ENCODE measurements at regions not wholly inside any gene's neighbourhood (a gene's known extent, or its start where the extent isn't known, plus 50 kb on each side); places are given as distances from the start of the nearest gene placed in this dataset.

DNA sequence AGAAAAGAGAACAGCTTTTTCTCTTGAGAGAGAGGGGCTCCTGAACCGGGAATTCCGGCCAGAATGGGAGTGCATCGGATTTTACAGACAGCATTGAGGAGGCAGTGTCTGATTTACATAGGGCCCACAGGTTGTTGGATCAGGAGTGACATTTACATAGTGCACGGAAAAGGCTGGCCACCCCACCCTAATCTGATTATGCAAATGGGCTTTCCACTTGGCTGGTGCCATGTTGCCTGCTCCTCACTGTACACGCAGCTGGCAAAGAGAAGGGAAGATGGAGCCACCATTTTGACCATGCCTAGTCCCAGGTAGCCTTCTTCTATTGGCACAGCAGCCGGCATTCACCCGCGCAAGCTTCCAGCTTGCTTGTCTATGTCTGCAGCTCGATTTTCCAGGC lies 77.5 kb upstream of the FAM171A1 start:
- TF ChIP-seq DNMT1 (CRISPR knock-in tag; IDR thresholded peaks at IDR 0.05): no peak
- TF ChIP-seq, protein P1, sequence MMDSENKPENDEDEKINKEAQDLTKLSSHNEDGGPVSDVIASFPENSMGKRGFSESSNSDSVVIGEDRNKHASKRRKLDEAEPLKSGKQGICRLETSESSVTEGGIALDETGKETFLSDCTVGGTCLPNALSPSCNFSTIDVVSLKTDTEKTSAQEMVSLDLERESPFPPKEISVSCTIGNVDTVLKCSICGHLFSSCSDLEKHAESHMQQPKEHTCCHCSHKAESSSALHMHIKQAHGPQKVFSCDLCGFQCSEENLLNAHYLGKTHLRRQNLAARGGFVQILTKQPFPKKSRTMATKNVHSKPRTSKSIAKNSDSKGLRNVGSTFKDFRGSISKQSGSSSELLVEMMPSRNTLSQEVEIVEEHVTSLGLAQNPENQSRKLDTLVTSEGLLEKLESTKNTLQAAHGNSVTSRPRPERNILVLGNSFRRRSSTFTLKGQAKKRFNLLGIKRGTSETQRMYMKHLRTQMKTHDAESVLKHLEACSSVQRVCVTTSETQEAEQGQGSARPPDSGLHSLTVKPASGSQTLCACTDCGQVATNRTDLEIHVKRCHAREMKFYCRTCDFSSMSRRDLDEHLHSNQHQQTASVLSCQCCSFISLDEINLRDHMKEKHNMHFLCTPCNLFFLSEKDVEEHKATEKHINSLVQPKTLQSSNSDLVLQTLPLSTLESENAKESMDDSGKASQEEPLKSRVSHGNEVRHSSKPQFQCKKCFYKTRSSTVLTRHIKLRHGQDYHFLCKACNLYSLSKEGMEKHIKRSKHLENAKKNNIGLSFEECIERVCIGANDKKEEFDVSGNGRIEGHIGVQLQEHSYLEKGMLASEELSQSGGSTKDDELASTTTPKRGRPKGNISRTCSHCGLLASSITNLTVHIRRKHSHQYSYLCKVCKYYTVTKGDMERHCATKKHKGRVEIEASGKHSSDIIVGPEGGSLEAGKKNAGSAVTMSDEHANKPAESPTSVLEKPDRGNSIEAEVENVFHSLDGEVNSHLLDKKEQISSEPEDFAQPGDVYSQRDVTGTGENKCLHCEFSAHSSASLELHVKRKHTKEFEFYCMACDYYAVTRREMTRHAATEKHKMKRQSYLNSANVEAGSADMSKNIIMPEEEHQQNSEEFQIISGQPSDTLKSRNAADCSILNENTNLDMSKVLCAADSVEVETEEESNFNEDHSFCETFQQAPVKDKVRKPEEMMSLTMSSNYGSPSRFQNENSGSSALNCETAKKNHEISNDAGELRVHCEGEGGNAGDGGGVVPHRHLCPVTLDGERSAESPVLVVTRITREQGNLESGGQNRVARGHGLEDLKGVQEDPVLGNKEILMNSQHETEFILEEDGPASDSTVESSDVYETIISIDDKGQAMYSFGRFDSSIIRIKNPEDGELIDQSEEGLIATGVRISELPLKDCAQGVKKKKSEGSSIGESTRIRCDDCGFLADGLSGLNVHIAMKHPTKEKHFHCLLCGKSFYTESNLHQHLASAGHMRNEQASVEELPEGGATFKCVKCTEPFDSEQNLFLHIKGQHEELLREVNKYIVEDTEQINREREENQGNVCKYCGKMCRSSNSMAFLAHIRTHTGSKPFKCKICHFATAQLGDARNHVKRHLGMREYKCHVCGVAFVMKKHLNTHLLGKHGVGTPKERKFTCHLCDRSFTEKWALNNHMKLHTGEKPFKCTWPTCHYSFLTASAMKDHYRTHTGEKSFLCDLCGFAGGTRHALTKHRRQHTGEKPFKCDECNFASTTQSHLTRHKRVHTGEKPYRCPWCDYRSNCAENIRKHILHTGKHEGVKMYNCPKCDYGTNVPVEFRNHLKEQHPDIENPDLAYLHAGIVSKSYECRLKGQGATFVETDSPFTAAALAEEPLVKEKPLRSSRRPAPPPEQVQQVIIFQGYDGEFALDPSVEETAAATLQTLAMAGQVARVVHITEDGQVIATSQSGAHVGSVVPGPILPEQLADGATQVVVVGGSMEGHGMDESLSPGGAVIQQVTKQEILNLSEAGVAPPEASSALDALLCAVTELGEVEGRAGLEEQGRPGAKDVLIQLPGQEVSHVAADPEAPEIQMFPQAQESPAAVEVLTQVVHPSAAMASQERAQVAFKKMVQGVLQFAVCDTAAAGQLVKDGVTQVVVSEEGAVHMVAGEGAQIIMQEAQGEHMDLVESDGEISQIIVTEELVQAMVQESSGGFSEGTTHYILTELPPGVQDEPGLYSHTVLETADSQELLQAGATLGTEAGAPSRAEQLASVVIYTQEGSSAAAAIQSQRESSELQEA (CRISPR knock-in tag; IDR thresholded peaks at IDR 0.05; ENCODE audit: not compliant biosample characterization): no peak
- TF ChIP-seq ZNF225 (CRISPR knock-in tag; IDR thresholded peaks at IDR 0.05): no peak
